ENCODE measurements at regions not wholly inside any gene's neighbourhood (a gene's known extent, or its start where the extent isn't known, plus 50 kb on each side); places are given as distances from the start of the nearest gene placed in this dataset.
"Not testable (repeated sequence)": the region's sequence is repeated elsewhere in the genome, so short reads cannot be mapped to it uniquely, and the experiment has no call there.

- no peak for DNase-seq (ENCODE audit: low read depth in 4 of 4, low spot score in 3 of 4)
Measured at GRCh38 chr12:16884819-16885218, 278.9 kb upstream of the LMO3 start.

DNA sequence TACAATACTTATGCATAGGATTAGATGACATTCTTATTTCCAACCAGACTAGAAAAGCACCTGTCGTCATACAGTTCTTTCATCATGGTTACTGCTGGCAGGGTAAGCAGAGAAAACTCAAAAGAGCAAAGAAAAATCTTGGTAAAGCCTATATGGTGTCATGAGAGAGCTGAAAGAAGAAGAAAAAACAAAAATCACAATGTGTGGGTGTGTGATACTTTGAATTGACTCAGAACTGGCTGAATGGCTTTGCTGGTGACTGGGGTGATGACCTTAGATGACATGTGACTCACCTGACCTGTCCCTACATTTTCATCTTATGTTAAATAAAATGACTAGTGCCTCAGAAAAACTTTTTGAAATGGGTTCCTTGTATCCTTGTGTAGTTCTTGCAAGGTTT lies 278.1 kb upstream of the LMO3 start:
- DNase-seq (ENCODE audit: low read depth in 4 of 4, low spot score in 3 of 4) = no peak

DNA sequence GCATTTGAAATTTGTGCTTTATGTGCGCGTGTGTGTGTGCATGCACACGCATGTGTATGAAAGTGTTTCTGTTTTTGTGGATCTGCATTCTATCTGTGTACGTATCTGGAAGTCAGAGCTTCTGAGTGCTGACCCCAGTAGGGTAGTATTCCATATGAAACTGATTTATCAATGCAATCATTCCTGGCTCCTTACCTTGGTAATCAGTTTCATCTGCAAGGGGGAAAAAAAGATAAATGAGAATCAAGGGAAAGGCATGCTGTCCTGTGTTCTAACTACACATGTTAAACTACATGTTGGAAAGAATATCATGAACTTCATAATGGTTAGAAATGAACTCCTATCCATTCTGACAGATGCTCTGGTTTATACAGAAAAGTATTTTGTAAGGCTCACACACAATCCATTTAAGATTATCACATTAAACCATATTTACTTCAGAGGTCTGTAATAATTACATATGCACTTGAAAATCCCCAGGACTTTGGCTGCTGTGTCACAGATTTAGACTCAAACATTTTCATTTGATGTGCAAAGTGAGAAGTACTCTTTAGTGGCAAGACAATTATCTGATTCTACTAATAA lies 276.1 kb upstream of the LMO3 start:
- no peak for DNase-seq (ENCODE audit: low read depth in 4 of 4, low spot score in 3 of 4)

DNA sequence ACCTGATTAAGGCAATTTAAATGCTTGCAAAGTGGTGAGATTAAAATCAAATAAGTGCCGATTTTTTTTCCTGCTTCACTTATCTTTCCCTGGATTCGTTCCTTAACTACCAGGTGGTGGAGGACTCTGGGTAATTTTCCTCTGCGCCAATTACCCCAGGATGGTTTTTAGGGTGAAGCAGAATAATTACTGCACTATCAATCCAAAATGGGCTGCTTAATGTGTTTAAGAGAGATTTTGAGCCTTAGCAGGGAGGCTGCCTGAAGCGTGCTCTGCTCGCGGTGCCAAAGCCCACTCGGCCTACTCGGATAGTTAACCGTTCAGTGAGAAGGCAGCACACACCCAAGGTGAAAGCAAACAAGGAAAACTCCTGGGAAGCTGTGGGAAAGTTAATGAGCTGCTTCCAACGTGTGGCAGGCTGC lies 274.9 kb upstream of the LMO3 start:
- DNase-seq (ENCODE audit: low read depth in 4 of 4, low spot score in 3 of 4) = peak in 2 of 4 donors; percentile 3 to 7

- no peak for DNase-seq (ENCODE audit: low read depth in 4 of 4, low spot score in 3 of 4)
Measured at GRCh38 chr12:16870845-16871244, 264.9 kb upstream of the LMO3 start.

- DNase-seq (ENCODE audit: low read depth in 4 of 4, low spot score in 3 of 4) = no peak
Measured at GRCh38 chr12:16863742-16864141, 257.8 kb upstream of the LMO3 start.

DNA sequence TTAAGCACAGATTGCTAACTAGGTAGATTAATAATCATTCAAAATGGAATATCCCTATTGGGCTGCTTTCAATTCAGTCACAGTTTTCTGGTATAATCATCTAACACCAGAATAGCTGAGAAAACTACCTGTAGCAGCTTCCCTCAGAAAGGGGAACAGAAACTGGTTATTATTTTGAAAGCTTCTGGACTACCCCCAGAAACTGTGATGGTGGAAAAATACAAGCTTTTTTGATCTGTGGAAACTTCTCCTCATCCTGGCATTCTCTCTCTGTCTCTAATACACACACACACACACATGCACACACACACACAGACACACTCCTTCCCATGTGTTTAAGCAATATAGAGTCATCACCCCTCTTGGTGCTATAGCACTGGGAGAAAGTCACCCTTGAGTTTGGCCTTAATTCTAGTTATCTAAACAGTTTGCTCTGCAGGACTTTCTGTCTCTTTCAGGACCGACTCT lies 251.5 kb upstream of the LMO3 start:
- DNase-seq (ENCODE audit: low read depth in 4 of 4, low spot score in 3 of 4) = no peak

GRCh38 chr12:16854465-16854864 lies 248.5 kb upstream of the LMO3 start:
- no peak for DNase-seq (ENCODE audit: low read depth in 4 of 4, low spot score in 3 of 4)

GRCh38 chr12:16849473-16849872 lies 243.5 kb upstream of the LMO3 start:
- no peak for DNase-seq (ENCODE audit: low read depth in 4 of 4, low spot score in 3 of 4)

GRCh38 chr12:16844875-16845274 lies 238.9 kb upstream of the LMO3 start:
- no peak for DNase-seq (ENCODE audit: low read depth in 4 of 4, low spot score in 3 of 4)

GRCh38 chr12:16833376-16834015 lies 227.5 kb upstream of the LMO3 start:
- no peak for DNase-seq (ENCODE audit: low read depth in 4 of 4, low spot score in 3 of 4)

DNA sequence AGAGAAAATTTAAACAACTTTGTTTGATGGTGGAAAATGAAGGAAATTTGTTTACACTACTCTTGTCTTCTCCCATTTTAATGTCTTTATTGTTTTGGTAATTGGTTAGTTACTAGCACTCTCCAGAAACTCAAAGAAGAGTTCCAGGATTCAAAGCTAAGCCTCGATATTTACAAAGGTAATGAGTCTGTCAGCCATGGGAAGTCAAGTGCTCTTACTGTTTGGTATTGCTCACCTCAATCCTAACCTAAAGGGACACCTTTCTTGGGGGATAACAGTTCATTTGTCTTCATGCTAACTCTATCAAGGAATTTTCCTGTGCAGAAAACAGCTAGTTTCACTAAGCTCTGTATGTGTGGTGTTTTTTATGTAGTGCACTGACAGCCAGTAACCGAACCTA lies 222.9 kb upstream of the LMO3 start:
- no peak for DNase-seq (ENCODE audit: low read depth in 4 of 4, low spot score in 3 of 4)

DNA sequence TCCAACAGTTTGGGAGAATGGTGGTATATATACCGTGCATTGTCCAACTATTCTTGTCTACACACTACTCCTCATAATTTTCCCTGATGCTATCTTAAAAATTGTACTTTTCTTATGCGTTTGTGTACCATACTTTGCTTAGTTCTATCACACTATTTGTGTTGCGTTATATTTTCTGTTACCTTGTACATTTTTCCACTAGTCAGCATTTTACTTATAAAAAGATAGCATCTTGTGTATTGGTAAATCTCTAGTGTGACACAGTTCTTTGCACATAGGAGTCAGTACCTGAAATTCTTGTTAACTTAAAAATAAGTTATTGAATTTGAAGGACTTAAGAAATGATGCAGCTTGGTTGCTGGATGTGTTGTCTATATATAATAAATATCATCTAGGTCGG lies 201.8 kb upstream of the LMO3 start:
- no peak for DNase-seq (ENCODE audit: low read depth in 4 of 4, low spot score in 3 of 4)

GRCh38 chr12:16796168-16796567 lies 190.2 kb upstream of the LMO3 start:
- no peak for DNase-seq (ENCODE audit: low read depth in 4 of 4, low spot score in 3 of 4)

DNA sequence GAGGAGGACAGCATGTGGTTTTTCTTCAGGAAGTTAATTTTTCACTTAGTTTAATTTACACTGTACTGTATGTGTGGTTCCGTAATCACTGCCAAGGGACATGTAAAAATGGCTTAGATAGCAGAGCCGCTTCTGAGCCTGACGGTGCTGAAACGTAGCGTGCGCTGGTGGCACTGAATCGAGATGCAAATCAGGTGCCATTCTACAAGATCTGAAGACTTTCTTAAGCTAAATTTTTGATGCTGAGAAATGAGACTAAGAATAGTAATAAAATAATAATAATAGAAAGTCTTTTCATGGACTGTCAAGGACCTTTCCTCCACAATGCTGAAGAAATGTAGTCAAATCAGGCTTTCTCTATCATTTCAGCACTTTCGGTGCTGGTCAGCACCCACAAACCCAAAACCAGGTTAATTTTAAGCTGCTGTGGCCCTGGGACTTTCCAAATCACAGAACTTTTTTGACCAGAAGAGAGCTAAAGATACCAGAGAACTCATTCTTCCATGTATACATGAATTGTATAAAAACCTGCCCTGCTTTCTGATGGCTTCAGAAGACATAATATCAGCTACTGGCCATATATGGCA lies 183.3 kb upstream of the LMO3 start:
- peak in 1 of 4 donors; percentile 1 for DNase-seq (ENCODE audit: low read depth in 4 of 4, low spot score in 3 of 4)

DNA sequence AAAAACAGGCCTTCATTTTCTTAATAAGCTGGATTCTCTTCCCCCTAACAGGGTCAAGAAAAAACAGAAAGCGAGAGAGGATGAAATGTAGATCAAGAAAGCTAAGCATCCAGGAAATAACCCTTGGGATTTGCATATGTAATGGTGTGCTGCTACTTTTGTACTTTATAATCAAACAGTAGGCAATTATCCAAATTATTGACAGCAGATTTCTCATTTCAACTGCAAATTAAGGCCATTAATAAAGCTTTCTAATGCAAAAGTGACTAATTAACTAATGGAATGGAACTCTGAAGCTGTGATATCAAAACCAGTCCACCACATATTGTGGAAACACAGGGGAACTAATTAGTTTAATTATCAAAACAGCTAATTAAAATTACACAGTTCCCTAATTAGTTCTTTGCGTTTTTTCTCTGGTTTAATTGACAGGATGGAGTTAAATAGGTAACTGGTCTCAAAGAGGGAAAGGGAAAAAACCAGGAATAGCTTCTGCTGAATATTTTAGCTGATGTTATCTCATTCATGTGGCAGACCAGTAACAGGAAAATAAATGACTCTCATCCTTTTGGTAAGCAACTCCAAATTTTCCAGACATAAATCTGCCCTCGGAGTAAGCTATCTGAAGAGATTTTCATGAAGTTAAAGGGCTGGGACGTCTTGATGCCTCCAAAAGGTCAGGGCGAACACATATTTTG lies 182.7 kb upstream of the LMO3 start:
- no peak for DNase-seq (ENCODE audit: low read depth in 4 of 4, low spot score in 3 of 4)

- DNase-seq (ENCODE audit: low read depth in 4 of 4, low spot score in 3 of 4) = no peak
Measured at GRCh38 chr12:16785953-16786352, 180.0 kb upstream of the LMO3 start.

DNA sequence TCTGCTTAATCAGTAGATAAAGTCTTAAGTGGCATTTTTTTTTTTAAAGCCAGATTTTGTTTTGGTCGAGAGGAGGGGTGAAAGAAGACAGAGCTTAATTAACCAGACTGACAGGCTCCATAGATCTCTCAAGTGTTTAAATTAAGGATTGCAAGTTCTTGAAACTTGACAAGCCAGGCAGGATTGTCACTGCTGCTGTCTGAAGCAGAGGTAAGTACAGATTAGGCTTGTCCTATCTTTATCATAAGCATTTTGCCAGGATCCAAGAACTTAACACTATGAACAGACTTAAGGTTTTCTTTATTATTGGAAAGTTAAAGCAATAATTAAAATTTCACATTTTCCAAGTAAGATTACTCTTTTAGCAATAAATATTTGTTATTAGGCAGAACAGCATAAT lies 179.6 kb upstream of the LMO3 start:
- no peak for DNase-seq (ENCODE audit: low read depth in 4 of 4, low spot score in 3 of 4)

- not testable (repeated sequence) for DNase-seq (ENCODE audit: low read depth in 4 of 4, low spot score in 3 of 4)
Measured at GRCh38 chr12:16769129-16769528, 163.2 kb upstream of the LMO3 start.

- no peak for DNase-seq (ENCODE audit: low read depth in 4 of 4, low spot score in 3 of 4)
Measured at GRCh38 chr12:16766736-16767135, 160.8 kb upstream of the LMO3 start.

DNA sequence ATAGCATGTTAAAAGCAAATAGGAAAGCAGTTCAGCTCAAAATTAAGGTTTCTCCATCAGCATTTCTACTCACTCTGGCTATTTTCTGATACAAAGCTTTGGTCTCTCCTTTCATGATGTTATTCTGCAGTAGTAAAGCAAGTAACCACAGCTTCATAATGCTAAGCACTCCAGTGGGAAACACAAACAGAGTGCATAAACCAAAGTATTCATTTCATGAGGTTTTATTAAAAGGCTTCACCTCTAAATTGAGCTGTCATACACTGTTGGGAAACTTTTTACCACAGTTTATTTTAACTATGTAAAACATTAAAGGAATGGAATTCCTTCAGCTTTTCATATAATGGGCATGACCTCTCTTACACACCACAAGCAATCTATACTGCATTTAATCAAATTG lies 157.9 kb upstream of the LMO3 start:
- no peak for DNase-seq (ENCODE audit: low read depth in 4 of 4, low spot score in 3 of 4)

Data from right renal pelvis (tissue), 4 donors.